NCI-H1930 (cell line): ENCODE measurements at regions not wholly inside any gene's neighbourhood (a gene's known extent, or its start where the extent isn't known, plus 50 kb on each side); places are given as distances from the start of the nearest gene placed in this dataset.

Source experiments
- DNase-seq, 2 experiments: peaks; one replicate each; lab custom pipeline; 2025; lab: John Stamatoyannopoulos, UW

GRCh38 chr6:115717472-115717871, 343.2 kb downstream of the FRK start:
- DNase-seq = no peak

- DNase-seq = no peak
Observed at GRCh38 chr6:115717062-115717461, 343.6 kb downstream of the FRK start.

DNA sequence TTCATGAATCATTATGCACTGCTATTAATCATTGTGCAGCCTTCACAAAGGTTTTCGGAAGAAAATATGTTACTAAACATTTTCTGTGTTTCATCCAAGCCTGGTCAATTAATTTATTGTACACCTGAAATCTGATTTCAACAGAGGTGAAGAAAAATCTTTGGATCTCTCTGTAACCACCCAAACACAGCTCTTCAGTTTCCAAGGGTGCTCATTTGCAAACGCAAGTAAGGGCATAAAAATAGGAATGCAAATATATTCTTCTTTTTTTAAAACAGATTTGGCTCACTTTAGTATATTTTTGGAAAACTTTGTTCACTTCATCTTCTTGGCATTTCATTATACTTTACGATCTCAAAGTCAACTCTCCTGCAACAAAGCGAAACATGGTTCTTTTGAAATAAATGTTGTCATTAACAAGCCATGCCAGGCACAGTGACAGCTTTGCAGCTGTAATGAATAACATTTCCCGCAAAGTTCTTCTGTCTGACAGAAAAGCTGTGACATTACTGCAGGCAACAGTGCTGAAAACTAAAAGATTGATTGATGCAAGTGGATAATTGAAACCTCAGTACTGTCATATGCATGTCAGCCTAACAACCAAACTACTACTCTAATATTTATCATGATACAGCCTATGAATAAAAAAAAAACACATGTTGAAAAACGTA, 348.3 kb downstream of the FRK start:
- no peak for DNase-seq

DNA sequence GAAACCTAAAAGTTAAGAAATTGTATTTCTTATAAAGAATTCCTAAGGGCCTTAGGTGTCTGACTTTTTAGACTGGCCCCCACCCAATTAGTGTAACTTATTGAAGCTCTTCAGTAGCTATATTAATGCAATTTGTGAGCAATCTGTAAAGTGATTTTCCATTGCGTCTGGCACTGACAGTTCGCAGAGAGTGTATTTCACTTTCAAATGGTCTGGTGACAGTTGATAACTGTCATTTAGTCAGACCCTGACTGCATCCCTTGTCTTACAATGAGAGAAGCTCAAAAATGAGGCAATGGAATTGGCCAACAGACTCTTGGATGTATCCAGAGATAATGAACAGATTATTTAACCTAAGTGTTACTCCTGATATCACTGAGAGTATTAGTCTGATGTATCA, 351.8 kb downstream of the FRK start:
- DNase-seq = no peak

DNA sequence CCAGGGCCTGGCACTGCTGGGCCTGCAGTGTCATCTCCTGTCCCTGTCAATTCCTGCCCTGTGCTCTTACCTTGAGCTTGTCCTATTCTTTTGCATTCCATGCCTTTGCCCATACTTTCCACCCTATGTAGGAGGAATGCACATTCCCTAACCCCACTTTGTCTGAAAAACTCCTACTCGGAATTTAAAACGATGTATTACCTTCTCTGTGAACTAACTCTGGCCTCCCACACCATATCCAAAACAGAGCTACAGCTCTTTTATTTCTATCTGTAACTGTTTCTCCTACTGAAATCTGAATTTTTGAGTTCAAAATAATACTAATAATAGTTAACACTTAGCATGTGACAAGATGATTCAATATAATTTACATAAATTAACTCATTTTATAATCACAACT, 353.7 kb downstream of the FRK start:
- DNase-seq = no peak

GRCh38 chr6:115706324-115706723, 354.4 kb downstream of the FRK start:
- no peak for DNase-seq

DNA sequence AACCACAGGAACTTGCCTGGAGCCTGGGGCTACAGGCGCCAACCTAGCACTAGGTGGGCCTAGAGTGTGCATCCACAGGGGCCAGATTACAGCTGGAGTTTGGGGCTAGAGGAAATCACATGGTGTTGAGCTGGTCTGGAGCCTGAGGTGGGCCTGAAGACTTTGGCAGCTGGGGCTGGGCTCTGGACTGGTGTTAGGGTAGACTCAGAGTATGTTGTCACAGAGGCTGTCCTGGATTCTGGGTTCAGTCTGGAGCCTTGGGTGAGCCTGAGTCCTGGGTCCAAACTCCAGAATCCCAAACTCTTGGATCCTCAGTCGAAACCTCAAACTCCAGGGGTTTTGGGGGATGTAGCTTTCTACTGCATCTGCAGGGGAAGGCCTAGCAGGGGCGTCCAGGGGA, 356.7 kb downstream of the FRK start:
- no peak for DNase-seq

- DNase-seq = no peak
Observed at GRCh38 chr6:115691433-115691832, 369.3 kb downstream of the FRK start.

DNA sequence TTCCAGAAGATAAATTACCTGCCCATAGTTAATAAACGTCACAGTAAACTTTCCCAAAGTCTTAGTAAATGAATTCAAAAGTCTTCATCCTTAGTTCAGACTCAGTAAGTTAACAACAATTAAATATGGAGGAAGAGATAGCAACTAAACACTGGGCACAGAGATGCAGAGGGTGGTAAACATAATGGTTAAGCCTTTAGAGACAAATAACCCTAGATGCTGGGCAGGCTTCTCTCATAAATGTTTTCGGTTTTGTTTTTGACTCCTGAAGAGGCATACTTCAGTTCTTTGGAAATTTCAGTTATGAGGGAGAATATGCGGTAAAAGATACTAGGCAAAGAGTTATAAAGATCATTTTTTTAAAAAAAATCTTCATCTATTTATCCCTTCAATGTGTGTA, 369.8 kb downstream of the FRK start:
- DNase-seq = no peak

- DNase-seq = no peak
Observed at GRCh38 chr6:115681978-115682775, 378.5 kb downstream of the FRK start.

- no peak for DNase-seq
Observed at GRCh38 chr6:115680621-115681020, 380.1 kb downstream of the FRK start.

- DNase-seq = no peak
Observed at GRCh38 chr6:115677198-115677597, 383.5 kb downstream of the FRK start.

GRCh38 chr6:115675443-115675842, 385.2 kb downstream of the FRK start:
- DNase-seq = no peak

DNA sequence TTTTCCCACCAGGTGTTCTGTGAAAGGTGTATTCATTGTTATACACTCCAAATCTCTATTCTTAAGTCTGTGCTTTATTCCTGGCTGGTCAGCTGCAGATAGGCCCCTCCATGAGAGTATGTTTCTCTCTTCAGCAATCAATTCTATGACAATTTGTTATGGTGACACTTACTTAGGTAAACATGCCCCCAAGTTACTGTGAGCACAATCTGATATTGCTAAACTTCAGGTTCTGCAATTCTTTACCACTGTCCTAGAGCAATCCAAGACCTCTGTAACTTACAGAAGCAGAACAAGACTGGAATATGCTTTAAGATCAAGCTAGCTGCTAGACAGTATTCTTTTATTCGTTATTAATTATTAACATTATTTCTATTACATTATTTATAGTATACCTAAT, 391.9 kb downstream of the FRK start:
- no peak for DNase-seq

DNA sequence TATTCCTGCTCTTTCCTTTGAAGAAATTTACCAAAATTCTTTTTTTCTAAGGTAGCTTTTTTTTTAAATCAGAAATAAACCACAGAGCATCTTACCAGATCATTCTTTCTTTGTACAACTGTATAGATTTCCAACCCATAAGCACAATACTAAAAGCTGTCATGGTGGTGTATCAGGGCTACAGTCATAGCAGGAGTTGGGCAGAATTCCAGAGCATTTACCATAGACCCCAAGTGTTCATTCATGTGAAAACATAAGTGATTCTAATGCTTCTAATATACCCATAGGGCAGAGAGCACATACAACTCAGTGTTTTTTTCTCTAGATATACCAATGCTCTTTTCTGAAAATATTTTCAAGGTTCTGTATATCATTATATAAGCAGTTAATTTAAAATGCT, 392.5 kb downstream of the FRK start:
- no peak for DNase-seq

GRCh38 chr6:115667478-115668026, 393.1 kb downstream of the FRK start:
- no peak for DNase-seq

DNA sequence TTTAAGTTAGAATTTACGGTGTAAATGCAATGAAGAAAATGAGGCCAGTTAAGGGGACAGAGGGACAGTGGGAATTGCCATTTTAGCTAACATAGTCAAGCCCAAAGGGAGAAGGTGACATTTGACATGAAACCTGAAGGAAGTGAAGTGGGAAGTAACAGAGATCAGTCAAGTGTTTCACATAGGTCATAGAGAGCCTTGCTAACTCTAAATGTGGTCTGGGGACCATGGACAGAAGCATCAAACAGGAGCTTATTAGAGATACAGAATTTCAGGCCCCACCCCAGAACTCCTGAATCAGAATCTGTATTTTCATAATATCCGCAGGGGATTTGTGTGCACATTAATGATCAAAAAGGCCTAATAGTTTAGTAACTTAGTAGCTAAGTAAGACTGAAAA, 393.7 kb downstream of the FRK start:
- no peak for DNase-seq

GRCh38 chr6:115665310-115665709, 395.4 kb downstream of the FRK start:
- no peak for DNase-seq

DNA sequence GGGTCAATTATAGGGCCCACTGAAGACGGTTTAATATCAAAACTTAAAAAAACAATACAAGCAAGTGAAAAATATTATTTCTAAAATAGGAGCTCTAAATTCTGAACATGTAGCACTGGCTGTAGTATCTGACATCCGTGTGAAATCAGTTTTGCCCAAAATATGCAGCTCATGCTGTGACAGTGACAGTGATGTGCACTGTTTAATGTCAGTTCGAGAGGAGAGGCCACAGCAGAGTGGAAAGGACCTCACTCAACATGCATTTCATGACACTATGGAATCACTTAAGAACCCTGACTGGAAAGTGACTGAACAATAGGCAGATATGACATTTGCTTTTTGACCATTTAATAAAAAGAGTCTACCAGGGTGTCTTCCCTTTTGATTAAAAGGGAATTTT, 397.0 kb downstream of the FRK start:
- DNase-seq = no peak

- DNase-seq = no peak
Observed at GRCh38 chr6:115643762-115644161, 416.9 kb downstream of the FRK start.

DNA sequence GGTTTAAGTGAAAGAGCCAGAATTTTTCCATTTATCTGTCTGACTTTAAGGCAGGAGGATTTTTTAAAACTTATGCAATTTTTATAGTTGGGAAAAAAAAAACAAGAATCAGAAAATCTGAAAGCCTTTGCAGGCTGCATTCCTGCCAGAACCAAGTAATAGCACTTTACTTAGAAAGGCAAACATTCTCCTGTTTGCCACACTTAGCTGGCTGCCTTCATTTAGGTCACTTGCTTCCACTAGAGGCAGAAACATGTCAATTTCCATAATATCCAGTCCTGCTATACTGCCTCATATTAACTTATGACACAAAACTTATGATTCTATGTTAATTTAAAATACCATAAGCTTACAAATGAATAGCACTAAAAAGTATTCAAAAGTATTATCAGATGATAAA, 425.8 kb downstream of the FRK start:
- no peak for DNase-seq

DNA sequence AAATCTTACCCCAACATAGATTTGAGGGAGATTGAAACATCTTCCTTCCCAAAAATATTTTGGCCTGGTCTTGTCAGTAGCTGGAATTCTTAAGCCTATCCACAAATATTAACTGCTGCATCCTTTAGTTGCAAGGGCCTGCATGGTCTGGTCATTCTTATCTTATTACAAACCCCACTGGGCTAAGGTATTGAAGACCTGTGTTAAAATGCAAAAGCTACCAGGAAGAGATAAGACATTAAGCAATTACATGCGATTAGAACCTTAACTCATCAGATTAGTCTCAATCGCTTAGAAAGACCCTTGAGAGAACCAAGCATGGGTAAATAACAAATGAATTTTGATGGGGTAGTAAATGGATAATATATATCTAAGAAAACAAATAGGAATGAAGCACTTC, 426.6 kb downstream of the FRK start:
- no peak for DNase-seq

DNA sequence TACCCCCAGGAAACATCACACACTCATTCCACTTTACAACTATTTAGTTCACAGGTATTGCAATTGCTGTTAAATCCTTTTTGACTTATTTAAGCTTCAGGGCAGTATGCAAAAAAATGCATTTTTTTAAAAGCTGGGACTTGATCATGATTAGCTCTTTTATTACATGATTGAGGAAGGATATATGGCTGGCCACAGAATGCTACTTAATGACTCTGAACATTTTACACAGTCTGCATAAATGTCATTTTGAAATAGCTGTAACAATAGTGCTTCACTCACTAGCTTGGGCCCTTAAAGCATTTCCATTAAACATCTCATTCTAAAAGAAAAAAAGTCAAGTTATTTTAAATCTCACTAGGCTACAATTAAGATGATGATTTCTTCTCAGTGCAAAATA, 429.7 kb downstream of the FRK start:
- DNase-seq = no peak
